ENCODE measurements at regions not wholly inside any gene's neighbourhood (a gene's known extent, or its start where the extent isn't known, plus 50 kb on each side); places are given as distances from the start of the nearest gene placed in this dataset.
A peak's percentile ranks its signal among the peaks of the same experiment; 100 is the strongest.

- Histone ChIP-seq H4K20me1 (ENCODE audit: control insufficient read depth, insufficient read depth, low read depth, low read length) (no peaks in the 10 kb centered on the region), H3K9me2 (replicated peaks; ENCODE audit: control insufficient read depth, low read length) (no peaks in the 10 kb centered on the region), H3K4me2 (ENCODE audit: low read length) (no peak overlapping the region), H3K4me1 (ENCODE audit: control insufficient read depth, low read length) (no peaks in the 10 kb centered on the region), H3K27ac (ENCODE audit: low read depth, low read length) (no peak overlapping the region), H3F3A (ENCODE audit: control insufficient read depth, insufficient read depth) (no peaks in the 10 kb centered on the region), H3K36me3 (ENCODE audit: control insufficient read depth, low read length) (no peaks in the 10 kb centered on the region), H3K4me3 (ENCODE audit: low read length) (no peak overlapping the region), H3K79me2 (ENCODE audit: control insufficient read depth, low read length) (no peaks in the 10 kb centered on the region), H3K9me3 (ENCODE audit: control insufficient read depth, insufficient read depth, low read length) (no peaks in the 10 kb centered on the region), H3K27me3 (ENCODE audit: control insufficient read depth, low read length) (no peaks in the 10 kb centered on the region)
- no peak for TF ChIP-seq EZH2phosphoT487 (IDR thresholded peaks at IDR 0.05; ENCODE audit: borderline replicate concordance, low read length)
- TF ChIP-seq, protein P1, sequence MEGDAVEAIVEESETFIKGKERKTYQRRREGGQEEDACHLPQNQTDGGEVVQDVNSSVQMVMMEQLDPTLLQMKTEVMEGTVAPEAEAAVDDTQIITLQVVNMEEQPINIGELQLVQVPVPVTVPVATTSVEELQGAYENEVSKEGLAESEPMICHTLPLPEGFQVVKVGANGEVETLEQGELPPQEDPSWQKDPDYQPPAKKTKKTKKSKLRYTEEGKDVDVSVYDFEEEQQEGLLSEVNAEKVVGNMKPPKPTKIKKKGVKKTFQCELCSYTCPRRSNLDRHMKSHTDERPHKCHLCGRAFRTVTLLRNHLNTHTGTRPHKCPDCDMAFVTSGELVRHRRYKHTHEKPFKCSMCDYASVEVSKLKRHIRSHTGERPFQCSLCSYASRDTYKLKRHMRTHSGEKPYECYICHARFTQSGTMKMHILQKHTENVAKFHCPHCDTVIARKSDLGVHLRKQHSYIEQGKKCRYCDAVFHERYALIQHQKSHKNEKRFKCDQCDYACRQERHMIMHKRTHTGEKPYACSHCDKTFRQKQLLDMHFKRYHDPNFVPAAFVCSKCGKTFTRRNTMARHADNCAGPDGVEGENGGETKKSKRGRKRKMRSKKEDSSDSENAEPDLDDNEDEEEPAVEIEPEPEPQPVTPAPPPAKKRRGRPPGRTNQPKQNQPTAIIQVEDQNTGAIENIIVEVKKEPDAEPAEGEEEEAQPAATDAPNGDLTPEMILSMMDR (IDR thresholded peaks at IDR 0.05; ENCODE audit: low read depth, low read length, poor library complexity, severe bottlenecking) = no peak
Measured at GRCh38 chr11:116692318-116693101, 80.3 kb downstream of the BUD13 start.

GRCh38 chr11:116691771-116692177 lies 81.0 kb downstream of the BUD13 start:
- no peaks in the 10 kb centered on the region for H3K27me3 ChIP-seq (ENCODE audit: control insufficient read depth, low read length)
- H3K4me3 ChIP-seq (ENCODE audit: low read length) = no peak overlapping the region
- no peaks in the 10 kb centered on the region for H3K4me1 ChIP-seq (ENCODE audit: control insufficient read depth, low read length)
- H3K9me2 ChIP-seq (replicated peaks; ENCODE audit: control insufficient read depth, low read length) = no peaks in the 10 kb centered on the region
- H3K27ac ChIP-seq (ENCODE audit: low read depth, low read length) = no peak overlapping the region
- H3K4me2 ChIP-seq (ENCODE audit: low read length) = no peak overlapping the region
- no peaks in the 10 kb centered on the region for H4K20me1 ChIP-seq (ENCODE audit: control insufficient read depth, insufficient read depth, low read depth, low read length)
- no peaks in the 10 kb centered on the region for H3F3A ChIP-seq (ENCODE audit: control insufficient read depth, insufficient read depth)
- no peaks in the 10 kb centered on the region for H3K9me3 ChIP-seq (ENCODE audit: control insufficient read depth, insufficient read depth, low read length)
- TF ChIP-seq, protein P1 (IDR thresholded peaks at IDR 0.05; ENCODE audit: low read depth, low read length, poor library complexity, severe bottlenecking) = peak; percentile 83
- no peak for TF ChIP-seq EZH2phosphoT487 (IDR thresholded peaks at IDR 0.05; ENCODE audit: borderline replicate concordance, low read length)
- H3K36me3 ChIP-seq (ENCODE audit: control insufficient read depth, low read length) = no peaks in the 10 kb centered on the region
- H3K79me2 ChIP-seq (ENCODE audit: control insufficient read depth, low read length) = no peaks in the 10 kb centered on the region

GRCh38 chr11:116690611-116691010 lies 82.2 kb downstream of the BUD13 start:
- H3K4me2 ChIP-seq (ENCODE audit: low read length) = no peak overlapping the region
- H3K4me3 ChIP-seq (ENCODE audit: low read length) = no peak overlapping the region
- H4K20me1 ChIP-seq (ENCODE audit: control insufficient read depth, insufficient read depth, low read depth, low read length) = no peaks in the 10 kb centered on the region
- H3K9me3 ChIP-seq (ENCODE audit: control insufficient read depth, insufficient read depth, low read length) = no peaks in the 10 kb centered on the region
- H3K4me1 ChIP-seq (ENCODE audit: control insufficient read depth, low read length) = no peaks in the 10 kb centered on the region
- H3K79me2 ChIP-seq (ENCODE audit: control insufficient read depth, low read length) = no peaks in the 10 kb centered on the region
- H3F3A ChIP-seq (ENCODE audit: control insufficient read depth, insufficient read depth) = no peaks in the 10 kb centered on the region
- no peaks in the 10 kb centered on the region for H3K36me3 ChIP-seq (ENCODE audit: control insufficient read depth, low read length)
- no peak overlapping the region for H3K27ac ChIP-seq (ENCODE audit: low read depth, low read length)
- TF ChIP-seq, protein P1 (IDR thresholded peaks at IDR 0.05; ENCODE audit: low read depth, low read length, poor library complexity, severe bottlenecking) = no peak
- no peak for TF ChIP-seq EZH2phosphoT487 (IDR thresholded peaks at IDR 0.05; ENCODE audit: borderline replicate concordance, low read length)
- no peaks in the 10 kb centered on the region for H3K27me3 ChIP-seq (ENCODE audit: control insufficient read depth, low read length)
- H3K9me2 ChIP-seq (replicated peaks; ENCODE audit: control insufficient read depth, low read length) = no peaks in the 10 kb centered on the region

Data from DOHH2 (cell line).